SK-N-SH (cell line): ENCODE measurements at regions not wholly inside any gene's neighbourhood (a gene's known extent, or its start where the extent isn't known, plus 50 kb on each side); places are given as distances from the start of the nearest gene placed in this dataset.

Experiments used
- CTCF ChIA-PET: fragments of 300-600, 350-600 bp; formaldehyde crosslinking; extraction: SDS; loops from one replicate; lab custom pipeline; 2021; lab: Yijun Ruan, JAX
- POLR2A ChIA-PET: fragments of 350-600 bp; sonication (Branson Sonifier 250); formaldehyde crosslinking; extraction: SDS; loops from one replicate; lab custom pipeline; 2020; ENCODE audit warnings: antibody characterized with exemption, inconsistent platforms; lab: Yijun Ruan, JAX
- DNase-seq: peaks from one replicate; pipeline ENCODE4 v3.0.0; 2012
- H2AFZ ChIP-seq: fragments of 200-600 bp; sonication (generic); 2 replicates; pipeline ENCODE4 v1.8.1; 2016; ENCODE audit warnings: antibody characterized with exemption, mild to moderate bottlenecking, low read depth
- H3F3A ChIP-seq: fragments of 200-600 bp; sonication (generic); replicated peaks from 2 replicates; pipeline ENCODE3; 2016; ENCODE audit warnings: antibody characterized with exemption, mild to moderate bottlenecking; ENCODE audit not compliant: insufficient read depth
- H3K27ac ChIP-seq, 2 experiments: fragments of 200-500 bp in 1 of 2; fragments of 200-600 bp in 1 of 2; sonication (Bioruptor generic) in 1 of 2; sonication (generic), shearing (Covaris generic) in 1 of 2; 2 replicates each; pipeline versions ENCODE4 v1.5.1 to v1.6.1; 2014 to 2016; ENCODE audit warnings: low read depth in 2 of 2, inconsistent platforms in 1 of 2, low read length in 1 of 2, mild to moderate bottlenecking in 1 of 2, mixed read lengths in 1 of 2
- H3K27me3 ChIP-seq: fragments of 200-600 bp; sonication (generic), shearing (Covaris generic); 2 replicates; pipeline ENCODE4 v1.6.1; 2016; ENCODE audit warnings: mixed run types; ENCODE audit not compliant: insufficient read depth
- H3K36me3 ChIP-seq, 2 experiments: fragments of 200-500 bp in 1 of 2; fragments of 200-600 bp in 1 of 2; sonication (Bioruptor generic) in 1 of 2; sonication (generic) in 1 of 2; replicated peaks in 1 of 2; 2 replicates each; pipeline versions ENCODE3 to v1.5.1; 2014 to 2016; ENCODE audit warnings: low read length in 1 of 2, mild to moderate bottlenecking in 1 of 2; ENCODE audit not compliant: insufficient read depth in 2 of 2, control insufficient read depth in 1 of 2
- H3K4me1 ChIP-seq, 2 experiments: fragments of 200-500 bp in 1 of 2; fragments of 200-600 bp in 1 of 2; sonication (Bioruptor generic) in 1 of 2; sonication (generic), shearing (Covaris generic) in 1 of 2; 2 replicates each; pipeline versions ENCODE4 v1.5.1 to v1.6.1; 2014 to 2016; ENCODE audit warnings: low read depth in 1 of 2, low read length in 1 of 2, mixed run types in 1 of 2; ENCODE audit not compliant: insufficient read depth in 2 of 2, control insufficient read depth in 1 of 2
- H3K4me2 ChIP-seq: fragments of 200-600 bp; sonication (generic), shearing (Covaris generic); 2 replicates; pipeline ENCODE4 v1.6.1; 2017; ENCODE audit warnings: mixed run types
- H3K4me3 ChIP-seq, 2 experiments: fragments of 200-500 bp in 1 of 2; fragments of 200-600 bp in 1 of 2; sonication (Bioruptor generic) in 1 of 2; sonication (generic), shearing (Covaris generic) in 1 of 2; 2 replicates each; pipeline versions ENCODE4 v1.5.1 to v1.8.1; 2014 to 2016; ENCODE audit warnings: low read depth in 2 of 2, inconsistent platforms in 1 of 2, low read length in 1 of 2, mild to moderate bottlenecking in 1 of 2, mixed read lengths in 1 of 2, moderate library complexity in 1 of 2
- H3K79me2 ChIP-seq: fragments of 200-600 bp; sonication (generic); 2 replicates; pipeline ENCODE4 v1.8.1; 2017; ENCODE audit warnings: mild to moderate bottlenecking; ENCODE audit not compliant: insufficient read depth
- H3K9ac ChIP-seq: fragments of 200-600 bp; sonication (generic); 2 replicates; pipeline ENCODE4 v1.6.1; 2017; ENCODE audit warnings: mixed run types
- H3K9me2 ChIP-seq: fragments of 200-600 bp; sonication (generic); 2 replicates; pipeline ENCODE4 v1.6.1; 2017; ENCODE audit warnings: mixed run types
- H3K9me3 ChIP-seq: fragments of 200-600 bp; sonication (generic); 2 replicates; pipeline ENCODE4 v1.6.1; 2017; ENCODE audit warnings: mixed run types, mild to moderate bottlenecking, moderate library complexity
- H4K20me1 ChIP-seq: fragments of 200-600 bp; sonication (generic); 2 replicates; pipeline ENCODE4 v1.6.1; 2017; ENCODE audit warnings: mild to moderate bottlenecking, mixed run types; ENCODE audit not compliant: insufficient read depth
- ELF1 ChIP-seq: IDR thresholded peaks from 2 replicates; pipeline ENCODE4 v1.4.0; 2012
- FOSL2 ChIP-seq: IDR thresholded peaks from 2 replicates; pipeline ENCODE4 v1.4.0; 2012; ENCODE audit warnings: low read depth, mild to moderate bottlenecking, moderate library complexity, borderline replicate concordance
- GATA2 ChIP-seq: sonication (generic); formaldehyde crosslinking; IDR thresholded peaks from 2 replicates; pipeline ENCODE4 v1.5.0; 2020; ENCODE audit warnings: mild to moderate bottlenecking, missing genetic modification reagents
- JUND ChIP-seq: IDR thresholded peaks from 2 replicates; pipeline ENCODE4 v1.4.0; 2012
- MXI1 ChIP-seq: IDR thresholded peaks from 2 replicates; pipeline ENCODE4 v1.6.1; 2012; ENCODE audit warnings: mild to moderate bottlenecking, low read depth, low read length, improper control_type of control experiment
- NFIC ChIP-seq: IDR thresholded peaks from 2 replicates; pipeline ENCODE4 v1.4.0; 2012; ENCODE audit warnings: borderline replicate concordance
- NRF1 ChIP-seq: IDR thresholded peaks from 2 replicates; pipeline ENCODE4 v1.6.1; 2012; ENCODE audit warnings: low read depth, mild to moderate bottlenecking, low read length
- POLR2AphosphoS5 ChIP-seq: IDR thresholded peaks from 2 replicates; pipeline ENCODE4 v1.6.1; 2012; ENCODE audit warnings: low read depth, low read length
- RAD21 ChIP-seq: IDR thresholded peaks from 2 replicates; pipeline ENCODE4 v1.6.1; 2012; ENCODE audit warnings: mild to moderate bottlenecking, low read length
- RFX5 ChIP-seq: IDR thresholded peaks from 2 replicates; pipeline ENCODE4 v1.6.1; 2012; ENCODE audit warnings: mild to moderate bottlenecking, improper control_type of control experiment, low read length
- SMC3 ChIP-seq: IDR thresholded peaks from 2 replicates; pipeline ENCODE4 v1.6.1; 2012; ENCODE audit warnings: low read depth, low read length, improper control_type of control experiment
- TCF12 ChIP-seq: IDR thresholded peaks from 2 replicates; pipeline ENCODE4 v1.4.0; 2012
- WGBS: methylation state at CpG from one replicate; pipeline ENCODE4 v1.1.6; 2017; ENCODE audit warnings: low lambda C conversion rate; 5-methylcytosine and 5-hydroxymethylcytosine counted together
- TF ChIP-seq, protein P1 (sequence below): fragments of 150-350 bp; IDR thresholded peaks from 2 replicates; pipeline ENCODE4 v1.6.1; 2017; ENCODE audit warnings: antibody characterized with exemption, low read length, low read depth, borderline replicate concordance
- TF ChIP-seq, protein P2 (sequence below): IDR thresholded peaks from 2 replicates; pipeline ENCODE4 v1.4.0; 2012; ENCODE audit warnings: low read depth
- TF ChIP-seq, protein P3 (sequence below): fragments of 200-600 bp; sonication (generic); IDR thresholded peaks from 2 replicates; pipeline ENCODE4 v1.6.1; 2017; ENCODE audit warnings: antibody characterized with exemption, mild to moderate bottlenecking, moderate library complexity
- TF ChIP-seq, protein P4 (sequence below): fragments of 150-350 bp; IDR thresholded peaks from 2 replicates; pipeline ENCODE4 v1.6.1; 2016; ENCODE audit warnings: mild to moderate bottlenecking, low read depth, low read length
- TF ChIP-seq, protein P5 (sequence below): IDR thresholded peaks from 2 replicates; pipeline ENCODE4 v1.6.1; 2012; ENCODE audit warnings: mild to moderate bottlenecking, low read depth, low read length, moderate library complexity
- TF ChIP-seq, protein P6 (sequence below): IDR thresholded peaks from 2 replicates; pipeline ENCODE4 v1.4.0; 2012; ENCODE audit warnings: low read depth, borderline replicate concordance

DNA sequence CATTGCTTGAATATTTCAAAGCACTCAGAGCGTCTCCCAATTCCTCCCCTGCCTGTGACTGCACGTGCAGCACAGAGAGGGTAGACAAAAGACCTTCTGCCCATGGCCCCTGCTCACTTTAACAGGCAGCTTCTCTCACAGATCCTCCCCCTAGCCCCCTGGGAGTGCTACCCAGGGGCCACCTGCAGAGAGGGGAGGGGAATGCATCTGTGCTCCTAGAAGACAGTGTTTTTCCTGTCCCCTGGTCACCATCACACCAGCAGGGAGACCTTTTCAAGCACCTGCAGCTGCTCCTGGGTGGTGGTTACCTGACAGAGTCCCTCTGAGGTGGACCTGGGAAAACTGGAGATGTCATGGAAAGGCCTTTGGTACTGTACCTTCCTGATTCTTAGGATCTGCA is 56.7 kb upstream of the PRR23C start:
- TF ChIP-seq FOSL2 (no peak), NRF1 (no peak), RAD21 (no peak), GATA2 (CRISPR knock-in tag) (no peak), ELF1 (no peak), RFX5 (no peak), MXI1 (no peak), TCF12 (no peak), JUND (no peak), POLR2AphosphoS5 (no peak), NFIC (no peak), SMC3 (no peak)
- TF ChIP-seq, protein P1, sequence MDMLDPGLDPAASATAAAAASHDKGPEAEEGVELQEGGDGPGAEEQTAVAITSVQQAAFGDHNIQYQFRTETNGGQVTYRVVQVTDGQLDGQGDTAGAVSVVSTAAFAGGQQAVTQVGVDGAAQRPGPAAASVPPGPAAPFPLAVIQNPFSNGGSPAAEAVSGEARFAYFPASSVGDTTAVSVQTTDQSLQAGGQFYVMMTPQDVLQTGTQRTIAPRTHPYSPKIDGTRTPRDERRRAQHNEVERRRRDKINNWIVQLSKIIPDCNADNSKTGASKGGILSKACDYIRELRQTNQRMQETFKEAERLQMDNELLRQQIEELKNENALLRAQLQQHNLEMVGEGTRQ: no peak
- TF ChIP-seq, protein P2, sequence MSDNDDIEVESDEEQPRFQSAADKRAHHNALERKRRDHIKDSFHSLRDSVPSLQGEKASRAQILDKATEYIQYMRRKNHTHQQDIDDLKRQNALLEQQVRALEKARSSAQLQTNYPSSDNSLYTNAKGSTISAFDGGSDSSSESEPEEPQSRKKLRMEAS: no peak
- TF ChIP-seq, protein P3, sequence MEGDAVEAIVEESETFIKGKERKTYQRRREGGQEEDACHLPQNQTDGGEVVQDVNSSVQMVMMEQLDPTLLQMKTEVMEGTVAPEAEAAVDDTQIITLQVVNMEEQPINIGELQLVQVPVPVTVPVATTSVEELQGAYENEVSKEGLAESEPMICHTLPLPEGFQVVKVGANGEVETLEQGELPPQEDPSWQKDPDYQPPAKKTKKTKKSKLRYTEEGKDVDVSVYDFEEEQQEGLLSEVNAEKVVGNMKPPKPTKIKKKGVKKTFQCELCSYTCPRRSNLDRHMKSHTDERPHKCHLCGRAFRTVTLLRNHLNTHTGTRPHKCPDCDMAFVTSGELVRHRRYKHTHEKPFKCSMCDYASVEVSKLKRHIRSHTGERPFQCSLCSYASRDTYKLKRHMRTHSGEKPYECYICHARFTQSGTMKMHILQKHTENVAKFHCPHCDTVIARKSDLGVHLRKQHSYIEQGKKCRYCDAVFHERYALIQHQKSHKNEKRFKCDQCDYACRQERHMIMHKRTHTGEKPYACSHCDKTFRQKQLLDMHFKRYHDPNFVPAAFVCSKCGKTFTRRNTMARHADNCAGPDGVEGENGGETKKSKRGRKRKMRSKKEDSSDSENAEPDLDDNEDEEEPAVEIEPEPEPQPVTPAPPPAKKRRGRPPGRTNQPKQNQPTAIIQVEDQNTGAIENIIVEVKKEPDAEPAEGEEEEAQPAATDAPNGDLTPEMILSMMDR: no peak
- TF ChIP-seq, protein P4, sequence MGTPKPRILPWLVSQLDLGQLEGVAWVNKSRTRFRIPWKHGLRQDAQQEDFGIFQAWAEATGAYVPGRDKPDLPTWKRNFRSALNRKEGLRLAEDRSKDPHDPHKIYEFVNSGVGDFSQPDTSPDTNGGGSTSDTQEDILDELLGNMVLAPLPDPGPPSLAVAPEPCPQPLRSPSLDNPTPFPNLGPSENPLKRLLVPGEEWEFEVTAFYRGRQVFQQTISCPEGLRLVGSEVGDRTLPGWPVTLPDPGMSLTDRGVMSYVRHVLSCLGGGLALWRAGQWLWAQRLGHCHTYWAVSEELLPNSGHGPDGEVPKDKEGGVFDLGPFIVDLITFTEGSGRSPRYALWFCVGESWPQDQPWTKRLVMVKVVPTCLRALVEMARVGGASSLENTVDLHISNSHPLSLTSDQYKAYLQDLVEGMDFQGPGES: no peak
- TF ChIP-seq, protein P5, sequence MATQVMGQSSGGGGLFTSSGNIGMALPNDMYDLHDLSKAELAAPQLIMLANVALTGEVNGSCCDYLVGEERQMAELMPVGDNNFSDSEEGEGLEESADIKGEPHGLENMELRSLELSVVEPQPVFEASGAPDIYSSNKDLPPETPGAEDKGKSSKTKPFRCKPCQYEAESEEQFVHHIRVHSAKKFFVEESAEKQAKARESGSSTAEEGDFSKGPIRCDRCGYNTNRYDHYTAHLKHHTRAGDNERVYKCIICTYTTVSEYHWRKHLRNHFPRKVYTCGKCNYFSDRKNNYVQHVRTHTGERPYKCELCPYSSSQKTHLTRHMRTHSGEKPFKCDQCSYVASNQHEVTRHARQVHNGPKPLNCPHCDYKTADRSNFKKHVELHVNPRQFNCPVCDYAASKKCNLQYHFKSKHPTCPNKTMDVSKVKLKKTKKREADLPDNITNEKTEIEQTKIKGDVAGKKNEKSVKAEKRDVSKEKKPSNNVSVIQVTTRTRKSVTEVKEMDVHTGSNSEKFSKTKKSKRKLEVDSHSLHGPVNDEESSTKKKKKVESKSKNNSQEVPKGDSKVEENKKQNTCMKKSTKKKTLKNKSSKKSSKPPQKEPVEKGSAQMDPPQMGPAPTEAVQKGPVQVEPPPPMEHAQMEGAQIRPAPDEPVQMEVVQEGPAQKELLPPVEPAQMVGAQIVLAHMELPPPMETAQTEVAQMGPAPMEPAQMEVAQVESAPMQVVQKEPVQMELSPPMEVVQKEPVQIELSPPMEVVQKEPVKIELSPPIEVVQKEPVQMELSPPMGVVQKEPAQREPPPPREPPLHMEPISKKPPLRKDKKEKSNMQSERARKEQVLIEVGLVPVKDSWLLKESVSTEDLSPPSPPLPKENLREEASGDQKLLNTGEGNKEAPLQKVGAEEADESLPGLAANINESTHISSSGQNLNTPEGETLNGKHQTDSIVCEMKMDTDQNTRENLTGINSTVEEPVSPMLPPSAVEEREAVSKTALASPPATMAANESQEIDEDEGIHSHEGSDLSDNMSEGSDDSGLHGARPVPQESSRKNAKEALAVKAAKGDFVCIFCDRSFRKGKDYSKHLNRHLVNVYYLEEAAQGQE: no peak
- TF ChIP-seq, protein P6, sequence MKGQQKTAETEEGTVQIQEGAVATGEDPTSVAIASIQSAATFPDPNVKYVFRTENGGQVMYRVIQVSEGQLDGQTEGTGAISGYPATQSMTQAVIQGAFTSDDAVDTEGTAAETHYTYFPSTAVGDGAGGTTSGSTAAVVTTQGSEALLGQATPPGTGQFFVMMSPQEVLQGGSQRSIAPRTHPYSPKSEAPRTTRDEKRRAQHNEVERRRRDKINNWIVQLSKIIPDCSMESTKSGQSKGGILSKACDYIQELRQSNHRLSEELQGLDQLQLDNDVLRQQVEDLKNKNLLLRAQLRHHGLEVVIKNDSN: no peak
- POLR2A ChIA-PET: no interaction called here
- whole genome bisulfite sequencing: 17% methylated on average over 2 of the region's 2 CpGs

More for the DNA sequence above, 56.7 kb upstream of the PRR23C start:
- H3K79me2 ChIP-seq: no peaks in the 10 kb centered on the region
- no peaks in the 10 kb centered on the region for H3F3A ChIP-seq
- H3K9me2 ChIP-seq: no peaks in the 10 kb centered on the region
- H3K9me3 ChIP-seq: no peaks in the 10 kb centered on the region; the same call in 1 of the 2 replicates
- H3K4me1 ChIP-seq: no peaks in the 10 kb centered on the region
- no peak overlapping the region for H3K9ac ChIP-seq
- no peak overlapping the region for H3K27ac ChIP-seq
- no peak for DNase-seq
- no peaks in the 10 kb centered on the region for H4K20me1 ChIP-seq
- no peak overlapping the region for H3K4me2 ChIP-seq
- H3K4me3 ChIP-seq: no peak overlapping the region
- CTCF ChIA-PET: interaction anchor here (1.2 to 3.0 kb wide), 2 partner anchors 11 to 228 kb away, joined by 7 to 21 read pairs; no protein-coding TSS in a partner anchor
- no peak overlapping the region for H2AFZ ChIP-seq
- no peaks in the 10 kb centered on the region; the same call in 1 of the 2 replicates for H3K27me3 ChIP-seq
- no peaks in the 10 kb centered on the region for H3K36me3 ChIP-seq
